GM18507 (cell line): ENCODE measurements at regions not wholly inside any gene's neighbourhood (a gene's known extent, or its start where the extent isn't known, plus 50 kb on each side); places are given as distances from the start of the nearest gene placed in this dataset.
A peak's percentile ranks its signal among the peaks of the same experiment; 100 is the strongest.
"Not testable (repeated sequence)": the region's sequence is repeated elsewhere in the genome, so short reads cannot be mapped to it uniquely, and the experiment has no call there.

ENCODE experiments used
- DNase-seq: peaks from one replicate; pipeline ENCODE4 v3.0.0; 2011; ENCODE audit warnings: low read depth; ENCODE audit not compliant: insufficient read length; ENCODE audit errors: extremely low spot score
- FAIRE-seq: peaks from 2 replicates; lab custom pipeline; 2011; peaks lifted over from hg19 to GRCh38; lab: Jason Lieb, UNC

GRCh38 chrX:45806410-45807121 is 605.9 kb upstream of the DIPK2B start:
- FAIRE-seq (peak; percentile 90), DNase-seq (peak; percentile 3)

- no peak for DNase-seq
- FAIRE-seq = no peak
These were observed 603.6 kb upstream of the DIPK2B start for GRCh38 chrX:45804276-45804675.

- FAIRE-seq = no peak
- no peak for DNase-seq
These were observed 602.8 kb upstream of the DIPK2B start for GRCh38 chrX:45803383-45803921.

- DNase-seq (no peak), FAIRE-seq (peak; percentile 82)
These were observed 600.9 kb upstream of the DIPK2B start for GRCh38 chrX:45801554-45801953.

- not testable (repeated sequence) for FAIRE-seq, DNase-seq
These were observed 600.2 kb upstream of the DIPK2B start for GRCh38 chrX:45800746-45801453.

GRCh38 chrX:45799576-45799975 is 598.9 kb upstream of the DIPK2B start:
- FAIRE-seq (no peak), DNase-seq (no peak)

- FAIRE-seq (no peak), DNase-seq (no peak)
These were observed 594.9 kb upstream of the DIPK2B start for GRCh38 chrX:45795546-45795945.

GRCh38 chrX:45794995-45795337 is 594.3 kb upstream of the DIPK2B start:
- no peak for FAIRE-seq
- DNase-seq = no peak

GRCh38 chrX:45794323-45794994 is 593.8 kb upstream of the DIPK2B start:
- no peak for DNase-seq
- peak; percentile 77 for FAIRE-seq

- FAIRE-seq = no peak
- DNase-seq = no peak
These were observed 588.3 kb upstream of the DIPK2B start for GRCh38 chrX:45788941-45789348.

- FAIRE-seq (no peak), DNase-seq (no peak)
These were observed 587.6 kb upstream of the DIPK2B start for GRCh38 chrX:45788315-45788714.

GRCh38 chrX:45784590-45784989 is 583.9 kb upstream of the DIPK2B start:
- no peak for FAIRE-seq
- DNase-seq = no peak

- FAIRE-seq (no peak), DNase-seq (no peak)
These were observed 582.3 kb upstream of the DIPK2B start for GRCh38 chrX:45783002-45783401.

- DNase-seq = no peak
- peak; percentile 9 for FAIRE-seq
These were observed 581.4 kb upstream of the DIPK2B start for GRCh38 chrX:45781901-45782553.

- FAIRE-seq = no peak
- no peak for DNase-seq
These were observed 577.9 kb upstream of the DIPK2B start for GRCh38 chrX:45778616-45779015.

- DNase-seq = no peak
- no peak for FAIRE-seq
These were observed 576.7 kb upstream of the DIPK2B start for GRCh38 chrX:45777366-45777765.

- FAIRE-seq = no peak
These were observed 574.8 kb upstream of the DIPK2B start for GRCh38 chrX:45775468-45775867.

GRCh38 chrX:45774961-45775360 is 574.3 kb upstream of the DIPK2B start:
- FAIRE-seq (no peak), DNase-seq (no peak)

More at GRCh38 chrX:45775468-45775867, 574.8 kb upstream of the DIPK2B start:
- no peak for DNase-seq

GRCh38 chrX:45773572-45773971 is 572.9 kb upstream of the DIPK2B start:
- DNase-seq (no peak), FAIRE-seq (no peak)
